Small intestine (tissue), 7 donors: ENCODE measurements at regions not wholly inside any gene's neighbourhood (a gene's known extent, or its start where the extent isn't known, plus 50 kb on each side); places are given as distances from the start of the nearest gene placed in this dataset.
"Not testable (repeated sequence)": the region's sequence is repeated elsewhere in the genome, so short reads cannot be mapped to it uniquely, and the experiment has no call there.

ENCODE experiments used
- DNase-seq, 2 donors: peaks; one replicate each; pipeline versions ENCODE4 v3.0.0 to v3.0.0-alpha.2; 2013
- FAIRE-seq: peaks from 2 replicates; lab custom pipeline; 2012; peaks lifted over from hg19 to GRCh38; lab: Jason Lieb, UNC
- H3K27ac ChIP-seq, 3 donors: one replicate each; pipeline ENCODE4 v1.5.1; 2013; ENCODE audit warnings: low read length in 2 of 3, mild to moderate bottlenecking in 2 of 3, control low read depth in 1 of 3, inconsistent platforms in 1 of 3, low read depth in 1 of 3, moderate library complexity in 1 of 3
- H3K27me3 ChIP-seq, 3 donors: one replicate each; pipeline ENCODE4 v1.6.1; 2013; ENCODE audit warnings: low read length in 3 of 3, inconsistent platforms in 1 of 3; ENCODE audit not compliant: control insufficient read depth in 3 of 3, insufficient read depth in 3 of 3
- H3K36me3 ChIP-seq, 3 donors: one replicate each; pipeline ENCODE4 v1.6.1; 2013; ENCODE audit warnings: low read length in 3 of 3, inconsistent platforms in 1 of 3, low read depth in 1 of 3, mild to moderate bottlenecking in 1 of 3, moderate library complexity in 1 of 3; ENCODE audit not compliant: control insufficient read depth in 3 of 3, insufficient read depth in 2 of 3
- H3K4me1 ChIP-seq, 3 donors: one replicate each; pipeline ENCODE4 v1.6.1; 2013; ENCODE audit warnings: low read length in 2 of 3, inconsistent platforms in 1 of 3, low read depth in 1 of 3, mild to moderate bottlenecking in 1 of 3, moderate library complexity in 1 of 3; ENCODE audit not compliant: control insufficient read depth in 3 of 3, insufficient read depth in 2 of 3
- H3K4me3 ChIP-seq, 3 donors: one replicate each; pipeline ENCODE4 v1.5.1; 2013; ENCODE audit warnings: low read length in 3 of 3, control low read depth in 1 of 3, inconsistent platforms in 1 of 3, low read depth in 1 of 3, mild to moderate bottlenecking in 1 of 3, moderate library complexity in 1 of 3
- H3K9me3 ChIP-seq, 2 donors: one replicate each; pipeline ENCODE4 v1.6.1; 2013; ENCODE audit warnings: low read depth in 1 of 2, low read length in 1 of 2; ENCODE audit not compliant: control insufficient read depth in 2 of 2, insufficient read depth in 1 of 2
- WGBS, 3 donors: extraction: QIAGEN DNeasy Blood & Tissue Kit; methylation state at CpG; one replicate each; pipeline ENCODE4 v1.1.7; 2013; 5-methylcytosine and 5-hydroxymethylcytosine counted together
- donor health status: healthy with polysubstance abuse.
- donor health status: control.
- donor health status: control.
- donor health status: Bipolar disorder and iron deficiency.
- donor health status: healthy.

GRCh38 chr3:82390868-82391267 is 629.4 kb upstream of the GBE1 start:
- WGBS, 3 donors: 68 to 81% (median 69%) methylated on average over 4 of the region's 4 CpGs
- Histone ChIP-seq H3K9me3 (no peaks in the 10 kb centered on the region), H3K4me1 (no peaks in the 10 kb centered on the region), H3K27ac (no peak overlapping the region), H3K36me3 (no peaks in the 10 kb centered on the region), H3K27me3 (no peaks in the 10 kb centered on the region), H3K4me3 (no peak overlapping the region)
- FAIRE-seq (no peak), DNase-seq (no peak)

GRCh38 chr3:82386647-82387046 is 625.2 kb upstream of the GBE1 start:
- H3K4me3 ChIP-seq: no peak overlapping the region
- H3K27me3 ChIP-seq: no peaks in the 10 kb centered on the region
- no peaks in the 10 kb centered on the region for H3K9me3 ChIP-seq
- no peaks in the 10 kb centered on the region for H3K36me3 ChIP-seq
- FAIRE-seq (no peak), DNase-seq (no peak)
- H3K4me1 ChIP-seq: no peaks in the 10 kb centered on the region
- no peak overlapping the region for H3K27ac ChIP-seq
- WGBS, 3 donors: 56 to 76% (median 71%) methylated on average over 2 of the region's 2 CpGs

DNA sequence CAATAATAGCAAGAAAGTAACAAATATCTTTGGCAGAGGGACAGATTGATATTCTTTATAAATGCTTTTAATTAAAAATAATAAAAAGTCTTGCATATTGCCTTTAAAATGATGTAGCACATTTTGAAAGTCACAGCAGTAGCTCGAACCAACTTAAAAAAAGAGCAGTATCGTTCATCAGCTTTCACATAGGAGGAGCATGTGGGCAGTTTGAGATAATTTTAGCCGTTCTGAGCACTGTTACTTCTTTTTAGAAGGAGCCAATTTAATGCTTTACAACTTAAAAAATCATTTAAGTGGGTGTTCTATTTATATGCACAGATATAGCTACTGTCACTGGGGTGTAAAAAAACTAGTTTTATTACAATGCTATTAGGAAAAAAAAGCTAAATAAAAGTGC is 622.7 kb upstream of the GBE1 start:
- FAIRE-seq (no peak), DNase-seq (no peak)
- no peak overlapping the region for H3K4me3 ChIP-seq
- H3K9me3 ChIP-seq: peaks cover 0 to 3% of the 10 kb centered on the region in 2 donors
- WGBS, 3 donors: 49 to 75% (median 65%) methylated on average over 3 of the region's 3 CpGs
- H3K27ac ChIP-seq: no peak overlapping the region
- H3K4me1 ChIP-seq: no peaks in the 10 kb centered on the region
- no peaks in the 10 kb centered on the region for H3K27me3 ChIP-seq
- H3K36me3 ChIP-seq: no peaks in the 10 kb centered on the region

- H3K4me3 ChIP-seq: no peak overlapping the region
- no peaks in the 10 kb centered on the region for H3K4me1 ChIP-seq
- H3K9me3 ChIP-seq: peaks cover 0 to 13% of the 10 kb centered on the region in 2 donors
- H3K36me3 ChIP-seq: no peaks in the 10 kb centered on the region
- FAIRE-seq (no peak), DNase-seq (no peak)
- H3K27ac ChIP-seq: no peak overlapping the region
- H3K27me3 ChIP-seq: no peaks in the 10 kb centered on the region
- WGBS, 3 donors: 72 to 86% (median 81%) methylated on average over 4 of the region's 4 CpGs
Measured at GRCh38 chr3:82382831-82383230, 621.4 kb upstream of the GBE1 start.

- 70 to 82% (median 73%) methylated on average over 2 of the region's 2 CpGs for WGBS, 3 donors
- no peak for FAIRE-seq
Measured at GRCh38 chr3:82378392-82378791, 616.9 kb upstream of the GBE1 start.

GRCh38 chr3:82376883-82377282 is 615.4 kb upstream of the GBE1 start:
- WGBS, 3 donors: 61 to 79% (median 71%) methylated on average over 3 of the region's 3 CpGs
- Histone ChIP-seq H3K9me3 (peaks cover 0 to 30% of the 10 kb centered on the region in 2 donors), H3K4me3 (no peak overlapping the region), H3K27me3 (no peaks in the 10 kb centered on the region), H3K4me1 (no peaks in the 10 kb centered on the region), H3K27ac (no peak overlapping the region), H3K36me3 (no peaks in the 10 kb centered on the region)
- FAIRE-seq: no peak
- DNase-seq: no peak

More at GRCh38 chr3:82378392-82378791, 616.9 kb upstream of the GBE1 start:
- H3K4me3 ChIP-seq: no peak overlapping the region
- H3K27ac ChIP-seq: no peak overlapping the region
- no peaks in the 10 kb centered on the region for H3K27me3 ChIP-seq
- H3K4me1 ChIP-seq: no peaks in the 10 kb centered on the region
- H3K36me3 ChIP-seq: no peaks in the 10 kb centered on the region
- peaks cover 0 to 30% of the 10 kb centered on the region in 2 donors for H3K9me3 ChIP-seq
- DNase-seq: no peak

- H3K4me3 ChIP-seq, H3K36me3 ChIP-seq, DNase-seq, H3K4me1 ChIP-seq, H3K27ac ChIP-seq, H3K27me3 ChIP-seq, FAIRE-seq: not testable (repeated sequence)
- WGBS, 3 donors: 54 to 77% (median 72%) methylated on average over 4 of the region's 4 CpGs
- H3K9me3 ChIP-seq: peaks cover 0 to 25% of the 10 kb centered on the region in 2 donors
Measured at GRCh38 chr3:82373833-82374232, 612.4 kb upstream of the GBE1 start.

DNA sequence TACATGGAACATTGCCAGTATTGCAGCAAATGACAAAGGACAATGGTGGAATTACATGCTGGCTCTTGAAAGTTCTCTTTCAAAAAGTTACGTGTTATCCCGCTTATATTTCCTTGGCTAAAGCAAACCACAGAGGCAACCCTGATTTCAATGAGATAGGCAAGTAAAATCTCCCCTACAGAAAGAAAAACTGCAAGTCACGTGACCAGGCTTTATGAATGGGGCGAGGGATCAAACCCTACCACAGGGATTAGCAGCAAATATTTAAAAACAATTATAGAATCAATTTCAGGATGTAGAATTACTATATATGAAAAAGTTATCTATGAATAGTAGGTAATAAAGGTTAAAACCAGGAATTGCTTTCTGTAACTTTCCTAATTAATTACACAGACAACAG is 603.4 kb upstream of the GBE1 start:
- FAIRE-seq (no peak), DNase-seq (no peak)
- H3K27me3 ChIP-seq: no peaks in the 10 kb centered on the region
- H3K4me3 ChIP-seq: no peak overlapping the region
- WGBS, 3 donors: 74 to 85% (median 82%) methylated on average over 4 of the region's 4 CpGs
- no peaks in the 10 kb centered on the region for H3K4me1 ChIP-seq
- no peak overlapping the region for H3K27ac ChIP-seq
- no peaks in the 10 kb centered on the region for H3K9me3 ChIP-seq
- no peaks in the 10 kb centered on the region for H3K36me3 ChIP-seq

DNA sequence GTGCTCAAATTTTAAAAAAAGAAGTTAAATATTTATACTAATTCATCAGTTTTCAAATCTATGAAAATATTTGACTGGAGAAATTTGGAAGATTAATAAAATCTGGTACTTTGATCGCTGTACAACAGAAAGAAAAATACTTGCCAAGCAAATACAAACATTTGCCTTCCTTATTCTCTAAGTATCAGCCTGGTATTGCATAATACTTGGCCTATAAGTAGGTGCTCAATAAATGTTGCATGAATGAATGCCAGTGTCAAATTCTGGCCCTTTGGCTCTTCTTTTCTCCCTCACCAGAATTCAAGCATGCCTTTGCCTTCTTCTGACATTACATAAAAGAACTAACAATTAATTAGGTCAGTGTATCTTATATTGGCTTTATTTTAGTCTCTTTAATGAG is 601.7 kb upstream of the GBE1 start:
- no peak overlapping the region for H3K4me3 ChIP-seq
- H3K36me3 ChIP-seq: no peaks in the 10 kb centered on the region
- no peak overlapping the region for H3K27ac ChIP-seq
- H3K27me3 ChIP-seq: no peaks in the 10 kb centered on the region
- FAIRE-seq: no peak
- no peaks in the 10 kb centered on the region for H3K4me1 ChIP-seq
- 70 to 77% (median 73%) methylated on average over 1 of the region's 1 CpG for WGBS, 3 donors
- H3K9me3 ChIP-seq: no peaks in the 10 kb centered on the region
- no peak for DNase-seq
